PFSK-1 (cell line): ENCODE measurements at regions not wholly inside any gene's neighbourhood (a gene's known extent, or its start where the extent isn't known, plus 50 kb on each side); places are given as distances from the start of the nearest gene placed in this dataset.

Experiments
- POLR2AphosphoS5 ChIP-seq: IDR thresholded peaks from 2 replicates; pipeline ENCODE4 v1.6.1; 2012; ENCODE audit warnings: low read depth, mild to moderate bottlenecking, control low read depth, low read length, moderate library complexity
- TAF1 ChIP-seq: IDR thresholded peaks from 2 replicates; pipeline ENCODE4 v1.6.1; 2012; ENCODE audit warnings: low read length, control low read depth, borderline replicate concordance; ENCODE audit not compliant: insufficient read depth

DNA sequence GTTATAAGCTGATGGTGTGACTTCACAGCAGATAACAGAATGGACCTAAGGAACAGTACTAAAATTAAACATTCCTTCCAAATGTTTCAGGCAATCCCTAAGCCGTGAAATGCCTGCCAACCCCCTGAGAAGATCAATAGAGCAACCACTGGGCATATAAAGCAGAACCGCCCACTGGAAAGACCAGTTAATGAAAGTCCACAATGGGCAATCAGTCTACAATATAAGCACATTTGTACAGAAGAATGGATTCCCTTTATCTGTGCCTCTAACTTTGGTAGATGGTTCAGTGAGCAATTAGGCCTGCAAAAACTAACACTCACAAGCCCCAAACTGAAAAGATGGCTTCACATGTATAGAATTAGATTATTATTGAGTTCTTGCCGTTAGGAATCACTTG, 286.6 kb downstream of the UBE3D start:
- TF ChIP-seq POLR2AphosphoS5 (no peak), TAF1 (no peak)
